Activated CD4-positive, alpha-beta T cell treated with anti-CD3 and anti-CD28 coated beads, Interleukin-2, Interleukin-6, amounts not matched to agents 100 ng/mL and 50 ng/mL, durations not matched to agents 16 hours and 8 hours (primary cell): ENCODE measurements at regions not wholly inside any gene's neighbourhood (a gene's known extent, or its start where the extent isn't known, plus 50 kb on each side); places are given as distances from the start of the nearest gene placed in this dataset.
"Not testable (repeated sequence)": the region's sequence is repeated elsewhere in the genome, so short reads cannot be mapped to it uniquely, and the experiment has no call there.

Source experiments
- DNase-seq: peaks from one replicate; pipeline ENCODE4 v3.0.0-alpha.2; 2020

DNA sequence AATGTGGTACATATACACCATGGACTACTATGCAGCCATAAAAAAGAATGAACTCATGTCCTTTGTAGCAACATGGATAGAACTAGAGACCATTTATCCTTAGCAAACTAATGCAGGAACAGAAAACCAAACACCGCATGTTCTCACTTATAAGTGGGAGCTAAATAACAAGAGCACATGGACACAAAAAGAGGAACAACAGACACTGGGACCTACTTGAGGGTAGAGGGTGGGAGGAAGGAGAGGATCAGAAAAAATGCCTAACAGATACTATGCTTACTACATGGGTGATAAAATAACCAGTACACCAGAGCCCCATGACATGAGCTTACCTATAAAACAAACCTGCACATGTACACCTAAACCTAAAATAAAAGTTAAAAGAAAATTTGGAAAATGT, 82.0 kb upstream of the ADRB2 start:
- not testable (repeated sequence) for DNase-seq

GRCh38 chr5:148746826-148747535, 79.4 kb upstream of the ADRB2 start:
- no peak for DNase-seq

GRCh38 chr5:148747536-148747906, 78.9 kb upstream of the ADRB2 start:
- DNase-seq, result no peak

GRCh38 chr5:148748702-148749392, 77.6 kb upstream of the ADRB2 start:
- DNase-seq, result no peak

DNA sequence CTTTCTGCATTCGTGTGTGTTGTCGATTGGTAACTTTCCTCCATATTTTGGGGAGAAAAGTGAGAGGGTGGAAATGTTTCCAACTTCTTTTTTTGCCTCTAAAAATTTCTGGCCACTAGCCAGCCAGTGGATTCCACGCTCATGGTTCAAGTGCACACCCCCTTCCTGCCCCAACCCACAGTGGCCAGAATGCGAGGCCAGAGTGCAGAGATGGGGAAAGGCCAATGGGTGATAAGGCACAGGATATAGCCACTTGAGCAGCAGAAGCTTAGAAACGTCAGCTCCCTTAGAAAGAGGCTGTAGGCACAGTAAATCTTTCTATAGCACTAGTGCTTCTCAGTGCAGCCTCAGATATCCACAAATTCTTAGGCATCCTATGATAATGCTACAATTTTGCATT, 75.8 kb upstream of the ADRB2 start:
- DNase-seq, result no peak

DNA sequence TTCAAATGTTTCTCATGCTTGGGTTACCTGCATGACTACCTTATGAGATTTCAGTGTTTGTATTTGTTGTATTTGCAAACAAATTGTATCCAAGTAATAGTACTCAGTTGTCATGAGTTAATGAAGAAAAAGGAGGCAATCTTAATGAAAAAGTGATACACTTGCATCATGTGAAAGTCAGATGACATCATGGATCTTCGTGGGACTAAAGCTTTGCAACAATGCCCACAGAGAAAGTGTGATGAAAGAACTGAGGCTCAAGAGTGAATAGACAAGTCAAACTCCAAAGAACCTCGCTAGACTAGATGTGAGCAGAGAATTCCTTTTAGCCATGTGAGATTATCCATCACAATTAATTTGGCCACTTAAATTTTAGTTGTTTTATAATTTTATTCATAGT, 75.4 kb upstream of the ADRB2 start:
- no peak for DNase-seq

GRCh38 chr5:148752375-148752774, 74.0 kb upstream of the ADRB2 start:
- not testable (repeated sequence) for DNase-seq

GRCh38 chr5:148759101-148759500, 67.3 kb upstream of the ADRB2 start:
- no peak for DNase-seq

- DNase-seq, result peak; percentile 47
These were observed 65.3 kb upstream of the ADRB2 start for GRCh38 chr5:148760945-148761638.

- no peak for DNase-seq
These were observed 62.4 kb upstream of the ADRB2 start for GRCh38 chr5:148763996-148764395.

DNA sequence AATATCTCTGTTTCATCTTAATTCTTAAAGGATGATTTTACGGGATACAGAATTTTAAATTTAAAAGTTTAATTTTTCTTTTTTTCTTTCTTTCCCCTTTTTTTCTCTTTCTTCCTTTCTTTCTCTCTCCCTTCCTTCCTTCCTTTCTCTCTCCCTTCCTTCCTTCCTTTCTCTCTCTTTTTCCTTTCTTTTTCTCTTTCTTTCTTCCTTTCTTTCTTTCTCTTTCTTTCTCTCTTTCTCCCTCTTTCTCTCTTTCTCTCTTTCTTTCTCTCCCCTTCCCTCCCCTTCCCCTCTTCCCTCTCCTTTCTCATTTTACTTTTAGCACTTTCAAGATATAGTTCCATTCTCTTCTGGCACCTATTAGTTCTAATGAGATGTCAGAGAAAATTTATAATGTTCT, 61.4 kb upstream of the ADRB2 start:
- DNase-seq, result no peak

DNA sequence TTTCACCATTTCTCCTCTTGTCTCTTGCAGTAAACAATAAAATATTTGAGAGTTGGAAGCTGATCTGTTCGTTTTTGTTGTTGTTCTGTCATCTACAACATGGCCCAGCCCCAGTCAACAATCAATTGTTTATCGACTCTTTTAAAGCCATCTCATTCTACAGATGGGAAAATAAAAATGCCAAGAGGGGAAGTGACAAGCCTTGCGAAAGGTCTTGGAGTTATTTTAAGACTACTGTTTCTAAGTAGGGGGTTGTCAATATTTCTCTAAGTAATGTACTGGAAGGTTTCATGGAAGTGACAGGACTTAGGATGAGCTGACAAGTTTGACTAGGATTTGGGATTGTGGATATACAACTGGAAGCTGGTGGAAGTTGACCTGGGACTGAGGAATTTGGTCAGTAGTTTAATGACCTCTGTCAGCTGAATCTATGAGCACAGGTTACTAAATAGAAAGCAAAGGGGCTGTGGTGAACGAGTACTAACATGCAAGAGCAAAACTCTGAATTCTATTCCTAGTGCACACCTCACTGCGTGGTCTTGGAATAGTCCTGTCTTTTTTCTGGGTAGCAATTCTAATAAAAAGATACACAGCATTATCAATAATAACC, 57.5 kb upstream of the ADRB2 start:
- DNase-seq, result no peak

- no peak for DNase-seq
These were observed 56.5 kb upstream of the ADRB2 start for GRCh38 chr5:148769941-148770340.

- no peak for DNase-seq
These were observed 52.1 kb upstream of the ADRB2 start for GRCh38 chr5:148774313-148774712.

DNA sequence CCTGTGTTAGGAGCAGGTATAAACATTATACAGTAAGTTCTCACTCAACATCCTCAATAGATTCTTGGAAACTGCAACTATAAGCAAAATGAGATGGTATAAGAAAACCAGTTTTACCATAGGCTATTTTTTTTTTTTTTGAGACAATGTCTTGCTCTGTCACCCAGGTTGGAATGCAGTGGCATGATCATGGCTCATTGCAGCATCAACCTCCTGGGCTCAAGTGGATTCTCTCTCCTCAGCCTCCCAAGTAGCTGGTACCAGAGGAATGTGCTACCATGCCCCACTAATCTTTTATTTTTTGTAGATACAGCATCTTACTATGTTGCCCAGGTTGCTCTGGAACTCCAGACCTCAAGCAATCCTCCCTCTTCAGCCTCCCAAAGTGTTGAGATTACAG, 50.1 kb upstream of the ADRB2 start:
- DNase-seq, result no peak
